Peyer's patch (tissue), 4 donors: ENCODE measurements at regions not wholly inside any gene's neighbourhood (a gene's known extent, or its start where the extent isn't known, plus 50 kb on each side); places are given as distances from the start of the nearest gene placed in this dataset.
"Not testable (repeated sequence)": the region's sequence is repeated elsewhere in the genome, so short reads cannot be mapped to it uniquely, and the experiment has no call there.

Experiments used
- POLR2A ChIP-seq, 2 donors: fragments of 450-650 bp; IDR thresholded peaks; one replicate each; pipeline ENCODE4 v1.5.1; 2017; ENCODE audit warnings: antibody characterized with exemption in 2 of 2, mild to moderate bottlenecking in 2 of 2, moderate library complexity in 2 of 2
- TF ChIP-seq, protein P1 (sequence below), 6 experiments: fragments of 450-650 bp in 4 of 6; fragments of 200-600 bp in 2 of 6; sonication (generic) in 1 of 6; IDR thresholded peaks; one replicate each; pipeline ENCODE4 v1.5.1; 2017 to 2019; ENCODE audit warnings: antibody characterized with exemption in 6 of 6, mild to moderate bottlenecking in 3 of 6, moderate library complexity in 1 of 6

DNA sequence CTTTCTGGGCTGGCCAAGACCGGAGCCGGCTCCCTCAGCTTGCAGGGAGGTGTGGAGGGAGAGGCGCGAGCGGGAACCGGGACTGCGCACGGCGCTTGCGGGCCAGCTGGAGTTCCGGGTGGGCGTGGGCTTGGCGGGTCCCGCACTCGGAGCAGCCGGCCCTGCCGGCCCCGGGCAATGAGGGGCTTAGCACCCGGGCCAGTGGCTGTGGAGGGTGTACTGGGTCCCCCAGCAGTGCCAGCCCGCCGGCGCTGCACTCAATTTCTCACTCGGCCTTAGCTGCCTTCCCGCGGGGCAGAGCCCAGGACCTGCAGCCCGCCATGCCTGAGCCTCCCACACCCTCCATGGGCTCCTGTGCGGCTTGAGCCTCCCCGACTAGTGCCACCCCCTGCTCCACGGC is 61.9 kb upstream of the EEF1E1 start:
- TF ChIP-seq, protein P1, sequence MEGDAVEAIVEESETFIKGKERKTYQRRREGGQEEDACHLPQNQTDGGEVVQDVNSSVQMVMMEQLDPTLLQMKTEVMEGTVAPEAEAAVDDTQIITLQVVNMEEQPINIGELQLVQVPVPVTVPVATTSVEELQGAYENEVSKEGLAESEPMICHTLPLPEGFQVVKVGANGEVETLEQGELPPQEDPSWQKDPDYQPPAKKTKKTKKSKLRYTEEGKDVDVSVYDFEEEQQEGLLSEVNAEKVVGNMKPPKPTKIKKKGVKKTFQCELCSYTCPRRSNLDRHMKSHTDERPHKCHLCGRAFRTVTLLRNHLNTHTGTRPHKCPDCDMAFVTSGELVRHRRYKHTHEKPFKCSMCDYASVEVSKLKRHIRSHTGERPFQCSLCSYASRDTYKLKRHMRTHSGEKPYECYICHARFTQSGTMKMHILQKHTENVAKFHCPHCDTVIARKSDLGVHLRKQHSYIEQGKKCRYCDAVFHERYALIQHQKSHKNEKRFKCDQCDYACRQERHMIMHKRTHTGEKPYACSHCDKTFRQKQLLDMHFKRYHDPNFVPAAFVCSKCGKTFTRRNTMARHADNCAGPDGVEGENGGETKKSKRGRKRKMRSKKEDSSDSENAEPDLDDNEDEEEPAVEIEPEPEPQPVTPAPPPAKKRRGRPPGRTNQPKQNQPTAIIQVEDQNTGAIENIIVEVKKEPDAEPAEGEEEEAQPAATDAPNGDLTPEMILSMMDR (IDR thresholded peaks at IDR 0.05), result not testable (repeated sequence)
- not testable (repeated sequence) for TF ChIP-seq POLR2A (IDR thresholded peaks at IDR 0.05)
